Mesenchymal stem cell (in vitro differentiated cells and primary cell): ENCODE measurements at regions not wholly inside any gene's neighbourhood (a gene's known extent, or its start where the extent isn't known, plus 50 kb on each side); places are given as distances from the start of the nearest gene placed in this dataset.

Experiments
- DNase-seq: peaks from one replicate; pipeline ENCODE4 v3.0.0-alpha.2; 2013
- H2AFZ ChIP-seq: one replicate; pipeline ENCODE4 v1.6.1; 2013; ENCODE audit warnings: low read depth, mild to moderate bottlenecking, control low read depth, inconsistent platforms, low read length, moderate library complexity
- H2AK5ac ChIP-seq: 2 replicates; pipeline ENCODE4 v1.6.1; 2013; ENCODE audit warnings: low read length, moderate library complexity, mild to moderate bottlenecking, inconsistent platforms; ENCODE audit not compliant: severe bottlenecking
- H2BK120ac ChIP-seq: one replicate; pipeline ENCODE4 v1.6.1; 2013; ENCODE audit warnings: low read depth, mild to moderate bottlenecking, inconsistent platforms, low read length, moderate library complexity
- H2BK12ac ChIP-seq, 2 experiments: one replicate each; pipeline ENCODE4 v1.6.1; 2013; ENCODE audit warnings: inconsistent platforms in 2 of 2, low read length in 2 of 2, mild to moderate bottlenecking in 2 of 2, moderate library complexity in 2 of 2, control low read depth in 1 of 2
- H2BK15ac ChIP-seq: one replicate; pipeline ENCODE4 v1.6.1; 2013; ENCODE audit warnings: mild to moderate bottlenecking, low read depth, inconsistent platforms; ENCODE audit not compliant: poor library complexity, severe bottlenecking
- H2BK5ac ChIP-seq: 2 replicates; pipeline ENCODE4 v1.6.1; 2013; ENCODE audit warnings: low read depth, mild to moderate bottlenecking, low read length, control low read depth, inconsistent platforms; ENCODE audit not compliant: poor library complexity, severe bottlenecking
- H3K14ac ChIP-seq, 2 experiments: one replicate each; pipeline ENCODE4 v1.6.1; 2013; ENCODE audit warnings: inconsistent platforms in 2 of 2, low read length in 2 of 2, control low read depth in 1 of 2, mild to moderate bottlenecking in 1 of 2, moderate library complexity in 1 of 2
- H3K18ac ChIP-seq, 2 experiments: one replicate each; pipeline ENCODE4 v1.6.1; 2013; ENCODE audit warnings: inconsistent platforms in 2 of 2, low read length in 2 of 2, control low read depth in 1 of 2, low read depth in 1 of 2, mild to moderate bottlenecking in 1 of 2
- H3K23ac ChIP-seq, 2 experiments: one replicate each; pipeline ENCODE4 v1.6.1; 2013; ENCODE audit warnings: inconsistent platforms in 2 of 2, low read length in 2 of 2, mild to moderate bottlenecking in 2 of 2, moderate library complexity in 2 of 2, control low read depth in 1 of 2
- H3K27ac ChIP-seq: 2 replicates; pipeline ENCODE4 v1.5.1; 2013; ENCODE audit warnings: mild to moderate bottlenecking, moderate library complexity, low read length, control low read depth, inconsistent platforms; ENCODE audit not compliant: poor library complexity, severe bottlenecking
- H3K27me3 ChIP-seq, 2 experiments: 2 replicates each; pipeline versions ENCODE4 v1.6.1 to v1.7.0; 2013; ENCODE audit warnings: low read length in 2 of 2, mild to moderate bottlenecking in 2 of 2, moderate library complexity in 2 of 2, control low read depth in 1 of 2, inconsistent platforms in 1 of 2; ENCODE audit not compliant: control insufficient read depth in 1 of 2, insufficient read depth in 1 of 2
- H3K36me3 ChIP-seq, 2 experiments: 2 replicates each; pipeline versions ENCODE4 v1.6.1 to v1.7.0; 2013; ENCODE audit warnings: low read length in 2 of 2, control low read depth in 1 of 2, inconsistent platforms in 1 of 2, low read depth in 1 of 2, mild to moderate bottlenecking in 1 of 2; ENCODE audit not compliant: insufficient read depth in 2 of 2, control insufficient read depth in 1 of 2
- H3K4ac ChIP-seq, 2 experiments: one replicate each; pipeline ENCODE4 v1.6.1; 2013; ENCODE audit warnings: inconsistent platforms in 2 of 2, low read length in 2 of 2, mild to moderate bottlenecking in 2 of 2, moderate library complexity in 2 of 2, control low read depth in 1 of 2, low read depth in 1 of 2
- H3K4me1 ChIP-seq: 2 replicates; pipeline ENCODE4 v1.6.1; 2013; ENCODE audit warnings: low read depth, low read length, control low read depth; ENCODE audit not compliant: control insufficient read depth, insufficient read depth
- H3K4me2 ChIP-seq: 2 replicates; pipeline ENCODE4 v1.6.1; 2013; ENCODE audit warnings: low read length, mild to moderate bottlenecking, inconsistent platforms; ENCODE audit not compliant: poor library complexity, severe bottlenecking
- H3K4me3 ChIP-seq, 2 experiments: 2 replicates each; pipeline versions ENCODE4 v1.5.1 to v1.7.0; 2013; ENCODE audit warnings: low read length in 2 of 2, mild to moderate bottlenecking in 2 of 2, control low read depth in 1 of 2, low read depth in 1 of 2; ENCODE audit not compliant: insufficient read depth in 1 of 2
- H3K79me1 ChIP-seq: replicated peaks from 2 replicates; pipeline ENCODE4 v1.6.1; 2013; ENCODE audit warnings: mild to moderate bottlenecking, control low read depth, low read length, inconsistent platforms; ENCODE audit not compliant: poor library complexity, severe bottlenecking
- H3K9ac ChIP-seq: 2 replicates; pipeline ENCODE4 v1.7.0; 2013; ENCODE audit warnings: mild to moderate bottlenecking, low read length, moderate library complexity
- H3K9me3 ChIP-seq: 2 replicates; pipeline ENCODE4 v1.7.0; 2013; ENCODE audit warnings: mild to moderate bottlenecking, low read length; ENCODE audit not compliant: control insufficient read depth
- H4K8ac ChIP-seq: one replicate; pipeline ENCODE4 v1.6.1; 2013; ENCODE audit warnings: inconsistent platforms, mild to moderate bottlenecking, low read length, moderate library complexity
- H4K91ac ChIP-seq: one replicate; pipeline ENCODE4 v1.6.1; 2013; ENCODE audit warnings: mild to moderate bottlenecking, low read length, inconsistent platforms
- WGBS: methylation state at CpG from one replicate; pipeline ENCODE4 v1.1.7; 2013; ENCODE audit warnings: mixed read lengths; 5-methylcytosine and 5-hydroxymethylcytosine counted together

DNA sequence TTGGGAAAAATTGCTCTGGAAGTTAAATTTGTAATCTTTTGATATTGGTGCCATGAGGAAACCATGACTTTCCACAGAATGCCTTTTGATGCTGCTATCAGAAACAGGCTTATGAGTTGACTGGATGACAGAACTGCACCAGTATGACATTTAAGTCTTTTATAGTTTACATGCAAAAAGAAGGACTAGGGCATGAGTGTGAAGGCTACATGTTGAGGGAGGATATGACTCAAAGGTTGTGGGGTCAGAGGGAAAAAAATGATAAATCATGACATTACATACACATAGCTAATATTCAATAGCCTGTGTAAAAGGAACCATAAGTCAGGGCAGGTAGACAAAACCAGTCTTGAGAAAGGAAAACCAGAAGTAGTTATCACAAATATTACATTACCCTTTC is 182.2 kb downstream of the COL12A1 start:
- Histone ChIP-seq H2BK15ac (no peak overlapping the region), H3K23ac (no peak overlapping the region), H2BK120ac (no peak overlapping the region), H3K18ac (no peak overlapping the region), H3K14ac (no peak overlapping the region), H3K27ac (peak overlapping the region; percentile 85), H3K27me3 (no peaks in the 10 kb centered on the region), H3K9me3 (no peaks in the 10 kb centered on the region), H3K36me3 (no peaks in the 10 kb centered on the region), H2BK12ac (no peak overlapping the region), H3K4ac (no peak overlapping the region), H2AK5ac (no peak overlapping the region), H4K91ac (no peak overlapping the region), H3K4me2 (no peak overlapping the region), H4K8ac (no peak overlapping the region), H3K79me1 (no peaks in the 10 kb centered on the region), H3K4me3 (no peak overlapping the region), H2BK5ac (no peak overlapping the region), H3K9ac (no peak overlapping the region), H2AFZ (no peak overlapping the region), H3K4me1 (no peaks in the 10 kb centered on the region)
- peak; percentile 8 for DNase-seq

DNA sequence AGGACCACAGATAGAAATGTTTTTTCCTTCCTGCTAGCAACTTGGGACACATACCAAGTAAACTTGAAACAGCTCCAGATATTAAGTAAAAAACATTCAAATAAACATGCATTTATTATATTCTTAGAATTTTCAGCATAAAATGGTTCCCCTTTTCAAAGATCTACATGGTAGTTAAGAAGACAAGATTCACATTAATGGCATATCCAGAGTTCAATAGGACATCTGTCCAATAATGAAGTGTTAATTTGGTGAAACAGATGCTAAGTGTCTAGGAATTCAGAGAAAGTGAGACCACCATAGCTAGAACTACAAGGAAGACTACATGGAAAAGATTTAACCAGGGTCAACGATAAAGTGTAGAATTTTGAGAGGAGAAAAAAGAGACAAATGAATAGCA is 184.9 kb downstream of the COL12A1 start:
- Histone ChIP-seq H3K14ac (no peak overlapping the region), H2AFZ (no peak overlapping the region), H4K8ac (no peak overlapping the region), H3K27me3 (no peaks in the 10 kb centered on the region), H2AK5ac (no peak overlapping the region), H2BK15ac (no peak overlapping the region), H3K4me3 (no peak overlapping the region), H3K18ac (no peak overlapping the region), H4K91ac (no peak overlapping the region), H3K36me3 (no peaks in the 10 kb centered on the region), H3K9ac (no peak overlapping the region), H3K79me1 (no peaks in the 10 kb centered on the region), H3K27ac (no peak overlapping the region), H3K4me1 (no peaks in the 10 kb centered on the region), H3K9me3 (no peaks in the 10 kb centered on the region), H3K4me2 (no peak overlapping the region), H3K23ac (no peak overlapping the region), H2BK5ac (no peak overlapping the region), H2BK12ac (no peak overlapping the region), H2BK120ac (no peak overlapping the region), H3K4ac (no peak overlapping the region)
- WGBS, result 80% methylated on average over 1 of the region's 1 CpG
- DNase-seq, result no peak

DNA sequence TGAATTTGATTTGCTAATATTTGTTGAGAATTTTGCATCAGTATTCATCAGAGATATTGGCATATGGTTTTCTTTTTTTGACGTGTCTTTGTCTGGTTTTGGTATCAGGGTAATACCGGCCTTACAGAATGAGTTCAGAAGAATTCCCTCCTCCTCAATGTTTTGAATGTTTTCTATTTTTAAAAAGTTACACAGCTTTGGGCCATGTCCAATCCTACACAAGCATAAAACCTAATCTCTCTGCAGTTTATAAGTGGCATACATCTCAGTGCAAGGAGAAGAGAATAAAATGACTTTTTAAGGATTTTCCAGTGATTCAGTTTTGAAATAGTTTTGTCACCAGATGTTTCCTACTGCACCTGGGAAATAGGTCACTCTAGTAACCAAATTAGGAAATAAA is 185.5 kb downstream of the COL12A1 start:
- Histone ChIP-seq H3K14ac (no peak overlapping the region), H3K9me3 (no peaks in the 10 kb centered on the region), H2BK120ac (no peak overlapping the region), H3K27me3 (no peaks in the 10 kb centered on the region), H3K18ac (no peak overlapping the region), H3K9ac (no peak overlapping the region), H3K4me3 (no peak overlapping the region), H2BK12ac (no peak overlapping the region), H2AK5ac (no peak overlapping the region), H3K4ac (no peak overlapping the region), H2AFZ (no peak overlapping the region), H2BK15ac (no peak overlapping the region), H2BK5ac (no peak overlapping the region), H3K27ac (no peak overlapping the region), H4K91ac (no peak overlapping the region), H3K4me2 (no peak overlapping the region), H4K8ac (no peak overlapping the region), H3K23ac (no peak overlapping the region), H3K36me3 (no peaks in the 10 kb centered on the region), H3K79me1 (no peaks in the 10 kb centered on the region), H3K4me1 (no peaks in the 10 kb centered on the region)
- DNase-seq, result no peak
- 100% methylated on average over 1 of the region's 2 CpGs for whole genome bisulfite sequencing

DNA sequence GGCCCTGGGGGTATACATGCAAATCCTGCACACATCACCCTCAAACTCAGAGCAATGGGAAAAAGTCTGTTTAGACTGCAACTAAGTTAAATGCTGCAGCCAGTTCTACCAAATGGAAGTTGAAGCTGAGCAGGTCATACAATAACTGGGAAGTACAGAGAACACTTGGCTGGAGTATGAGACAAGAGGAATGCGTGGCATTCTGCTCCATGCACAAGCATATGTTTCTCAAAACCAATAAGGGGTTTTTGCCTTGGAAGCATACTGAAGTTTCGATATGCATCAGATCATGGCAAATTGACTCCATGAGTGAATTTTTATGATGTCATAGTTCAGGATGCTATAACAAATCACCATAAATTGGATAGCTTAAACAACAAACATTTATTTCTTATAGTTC is 193.8 kb downstream of the COL12A1 start:
- H3K4me3 ChIP-seq, result no peak overlapping the region
- H2BK120ac ChIP-seq, result no peak overlapping the region
- H3K27ac ChIP-seq, result no peak overlapping the region
- H3K4me2 ChIP-seq, result no peak overlapping the region
- no peak overlapping the region for H2BK15ac ChIP-seq
- H3K18ac ChIP-seq, result no peak overlapping the region
- H3K27me3 ChIP-seq, result no peaks in the 10 kb centered on the region
- no peaks in the 10 kb centered on the region for H3K4me1 ChIP-seq
- no peaks in the 10 kb centered on the region for H3K9me3 ChIP-seq
- no peak for DNase-seq
- WGBS, result 70% methylated on average over 2 of the region's 2 CpGs
- H3K4ac ChIP-seq, result no peak overlapping the region
- no peaks in the 10 kb centered on the region for H3K36me3 ChIP-seq
- H3K23ac ChIP-seq, result no peak overlapping the region
- no peak overlapping the region for H2AFZ ChIP-seq
- no peak overlapping the region for H2AK5ac ChIP-seq
- H4K91ac ChIP-seq, result no peak overlapping the region
- no peak overlapping the region for H2BK5ac ChIP-seq
- no peak overlapping the region for H4K8ac ChIP-seq
- H3K79me1 ChIP-seq, result no peaks in the 10 kb centered on the region
- H3K14ac ChIP-seq, result no peak overlapping the region
- H2BK12ac ChIP-seq, result no peak overlapping the region
- no peak overlapping the region for H3K9ac ChIP-seq
